ENCODE measurements at regions not wholly inside any gene's neighbourhood (a gene's known extent, or its start where the extent isn't known, plus 50 kb on each side); places are given as distances from the start of the nearest gene placed in this dataset.

GRCh38 chr15:98537516-98538060 is 110.8 kb upstream of the IGF1R start (continued):
- TF ChIP-seq EZH2 (IDR thresholded peaks at IDR 0.05) (no peak), ATF3 (IDR thresholded peaks at IDR 0.05) (no peak)

GRCh38 chr15:98541519-98541918 is 106.8 kb upstream of the IGF1R start:
- RAD21 ChIA-PET (ENCODE audit: low non-redundant PET in 1 of 2, low total read pairs in 2 of 2, uncharacterized antibody in 2 of 2, unreplicated experiment in 2 of 2): no interaction called here
- H3K4me2 ChIP-seq (ENCODE audit: low read length): no peak overlapping the region
- H3K27me3 ChIP-seq (ENCODE audit: insufficient read depth, low read length): peaks cover 54% of the 10 kb centered on the region
- no peaks in the 10 kb centered on the region for H3K79me2 ChIP-seq (ENCODE audit: insufficient read depth, low read length)
- H3K27ac ChIP-seq (ENCODE audit: low read depth, low read length): no peak overlapping the region
- ATAC-seq (no peak), DNase-seq (ENCODE audit: low read depth, low spot score) (no peak)
- intact Hi-C loops (cut with micrococcal nuclease): no loop called here
- no peaks in the 10 kb centered on the region for H3K4me1 ChIP-seq (ENCODE audit: control insufficient read depth in 1 of 2, insufficient read depth in 2 of 2, low read length in 2 of 2)
- H4K20me1 ChIP-seq (ENCODE audit: insufficient read depth): no peaks in the 10 kb centered on the region
- H2AFZ ChIP-seq (ENCODE audit: low read depth, low read length, poor library complexity, severe bottlenecking): no peak overlapping the region
- H3K36me3 ChIP-seq (ENCODE audit: control insufficient read depth in 1 of 2, insufficient read depth in 2 of 2, low read length in 2 of 2): no peaks in the 10 kb centered on the region; a peak in 1 of 4 replicates
- POLR2A ChIA-PET: no interaction called here
- no peak for TF ChIP-seq CEBPB (IDR thresholded peaks at IDR 0.05; ENCODE audit: low read depth)
- no peak for TF ChIP-seq POLR2AphosphoS5 (IDR thresholded peaks at IDR 0.05; ENCODE audit: low read depth, low read length)
- TF ChIP-seq EZH2 (IDR thresholded peaks at IDR 0.05): no peak
- no peak for TF ChIP-seq CTCF (IDR thresholded peaks at IDR 0.05 in 2 of 3, conservative IDR thresholded peaks at IDR 0.05 in 1 of 3; ENCODE audit: borderline replicate concordance in 1 of 3, insufficient read depth in 1 of 3, low read depth in 2 of 3, low read length in 2 of 3)
- no peak for TF ChIP-seq SIN3A (IDR thresholded peaks at IDR 0.05; ENCODE audit: low read depth)
- TF ChIP-seq TCF7L2 (IDR thresholded peaks at IDR 0.05; ENCODE audit: borderline replicate concordance, extremely low read depth, insufficient read depth, insufficient read length): no peak
- TF ChIP-seq MAX (IDR thresholded peaks at IDR 0.05): no peak
- TF ChIP-seq ELF1 (IDR thresholded peaks at IDR 0.05; ENCODE audit: borderline replicate concordance, low read depth): no peak
- no peak for TF ChIP-seq CBX3 (IDR thresholded peaks at IDR 0.05; ENCODE audit: low read depth)
- no peak for TF ChIP-seq EGR1 (IDR thresholded peaks at IDR 0.05; ENCODE audit: low read depth)
- TF ChIP-seq FOSL1 (IDR thresholded peaks at IDR 0.05; ENCODE audit: low read depth): no peak
- TF ChIP-seq SP1 (IDR thresholded peaks at IDR 0.05; ENCODE audit: low read depth): no peak
- TF ChIP-seq ZBTB33 (IDR thresholded peaks at IDR 0.05; ENCODE audit: extremely low read depth, insufficient replicate concordance, low read length): no peak
- TF ChIP-seq ZNF274 (IDR thresholded peaks at IDR 0.05; ENCODE audit: low read depth, low read length): no peak
- H3K4me3 ChIP-seq (replicated peaks in 1 of 2; ENCODE audit: low read depth in 1 of 2, low read length in 2 of 2): no peak overlapping the region
- no peaks in the 10 kb centered on the region for H3K9me3 ChIP-seq (ENCODE audit: control insufficient read depth in 1 of 2, insufficient read depth in 1 of 2, low read depth in 1 of 2, low read length in 2 of 2)
- BruUV-seq (replicated peaks): no TSS peak
- H3K9ac ChIP-seq (ENCODE audit: low read length): no peak overlapping the region
- CTCF ChIA-PET: no interaction called here
- no peaks in the 10 kb centered on the region for H3K9me2 ChIP-seq (ENCODE audit: insufficient read depth)
